HPDE6-E6E7 (cell line): ENCODE measurements at regions not wholly inside any gene's neighbourhood (a gene's known extent, or its start where the extent isn't known, plus 50 kb on each side); places are given as distances from the start of the nearest gene placed in this dataset.
"Not testable (repeated sequence)": the region's sequence is repeated elsewhere in the genome, so short reads cannot be mapped to it uniquely, and the experiment has no call there.

ENCODE experiments used
- DNase-seq: peaks from one replicate; pipeline ENCODE4 v3.0.0; 2011; ENCODE audit warnings: missing footprints; ENCODE audit errors: extremely low spot score

DNA sequence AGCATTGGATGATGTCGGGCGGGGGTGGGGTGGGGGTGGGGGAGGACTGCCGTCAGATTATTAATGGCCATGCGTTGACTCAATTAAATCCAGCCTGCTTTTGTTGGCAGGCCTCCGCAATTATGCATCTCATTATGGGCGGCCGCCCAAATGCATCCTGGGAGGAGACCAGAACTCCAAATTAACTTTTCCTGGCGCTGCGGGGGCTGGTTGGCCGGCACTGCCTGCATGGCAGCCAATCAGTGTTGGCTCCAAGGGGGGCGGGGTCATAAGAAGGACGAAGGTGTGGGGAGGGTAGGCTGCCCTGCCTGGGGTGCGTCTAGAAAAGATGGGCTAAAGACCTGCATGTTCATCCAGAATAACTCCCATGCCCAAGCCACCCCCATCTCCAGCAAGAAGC, 83.9 kb upstream of the PAX2 start:
- no peak for DNase-seq

DNA sequence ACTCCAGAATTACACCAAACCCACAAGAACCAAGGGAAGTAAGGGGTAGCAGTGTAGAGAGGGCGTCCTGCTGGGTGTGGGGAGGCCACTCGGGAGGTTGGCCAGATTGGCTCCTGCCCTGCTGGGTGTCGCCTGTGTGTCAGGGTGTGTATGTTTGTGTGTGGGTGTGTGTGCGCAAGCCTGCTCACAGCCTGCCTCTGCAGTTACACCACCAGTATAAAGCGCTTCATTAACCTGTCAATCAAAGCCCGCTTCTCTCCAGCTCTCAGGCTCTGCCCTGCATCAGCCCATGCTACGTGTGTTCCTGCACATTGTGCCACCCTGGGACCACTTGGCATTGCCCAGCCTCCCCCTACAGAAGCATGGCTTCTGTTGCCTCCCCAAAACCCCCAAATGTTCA, 83.3 kb upstream of the PAX2 start:
- DNase-seq, result no peak

DNA sequence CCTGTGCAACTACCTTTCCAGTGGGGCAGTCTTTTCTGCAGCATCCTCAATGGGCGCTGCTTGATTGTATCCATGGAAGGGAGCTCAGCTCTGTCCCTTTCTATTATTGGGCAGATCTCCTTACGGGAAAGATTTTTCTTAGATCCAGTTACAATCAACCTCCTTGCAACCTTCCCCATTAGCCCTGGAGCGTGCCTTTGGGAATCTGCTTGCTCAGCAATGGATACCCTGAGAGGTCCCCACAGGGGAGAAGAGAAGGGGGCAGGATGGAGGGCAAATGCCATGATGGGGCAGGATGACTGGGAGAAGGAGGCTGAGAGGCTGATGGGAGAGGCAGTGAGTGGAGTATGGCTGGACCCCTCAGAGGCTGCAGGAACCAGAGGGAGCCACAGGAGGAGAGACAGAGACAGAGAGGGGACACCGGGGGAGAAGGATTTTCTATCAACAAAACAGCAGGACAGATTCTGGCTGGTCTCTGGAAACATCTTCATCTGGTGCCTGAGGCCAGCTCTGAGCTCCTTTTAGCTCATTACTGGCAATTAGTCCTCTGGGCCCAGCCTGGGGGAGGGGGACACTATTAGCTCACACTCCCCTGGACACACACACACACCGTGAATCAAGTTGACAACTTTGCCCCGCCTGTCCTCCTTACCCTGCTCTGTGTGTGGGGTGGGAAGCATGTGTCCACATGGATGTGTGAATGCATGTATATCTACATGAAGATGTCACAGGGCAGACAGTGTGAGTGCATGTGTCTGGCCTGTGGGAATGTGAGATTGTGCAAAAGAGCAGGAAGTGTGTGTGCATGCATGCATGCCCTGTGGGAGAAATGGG, 80.8 kb upstream of the PAX2 start:
- no peak for DNase-seq

GRCh38 chr10:100666634-100667033, 78.7 kb upstream of the PAX2 start:
- not testable (repeated sequence) for DNase-seq

DNA sequence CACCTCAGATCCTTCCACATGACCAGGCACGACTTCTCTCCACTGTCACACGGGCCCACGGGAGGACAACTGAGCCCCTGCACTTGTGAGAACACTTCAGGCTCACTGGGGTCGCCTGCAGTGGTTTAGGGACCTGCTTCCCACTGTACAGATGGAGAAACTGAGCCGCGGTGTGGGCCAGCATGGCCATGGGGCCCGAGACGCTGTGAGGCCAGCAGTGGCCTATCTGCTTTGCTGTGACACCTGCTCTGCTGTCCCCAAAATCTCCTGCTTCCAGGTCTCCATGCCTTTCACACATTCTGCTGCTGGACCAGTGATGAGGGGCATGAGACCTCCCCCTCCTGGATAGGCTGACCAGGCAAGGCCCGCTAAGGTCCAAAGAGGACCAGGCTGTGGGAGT, 75.8 kb upstream of the PAX2 start:
- no peak for DNase-seq

- DNase-seq, result no peak
Measured at GRCh38 chr10:100670368-100670767, 75.0 kb upstream of the PAX2 start.

GRCh38 chr10:100670828-100671479, 74.4 kb upstream of the PAX2 start:
- no peak for DNase-seq

DNA sequence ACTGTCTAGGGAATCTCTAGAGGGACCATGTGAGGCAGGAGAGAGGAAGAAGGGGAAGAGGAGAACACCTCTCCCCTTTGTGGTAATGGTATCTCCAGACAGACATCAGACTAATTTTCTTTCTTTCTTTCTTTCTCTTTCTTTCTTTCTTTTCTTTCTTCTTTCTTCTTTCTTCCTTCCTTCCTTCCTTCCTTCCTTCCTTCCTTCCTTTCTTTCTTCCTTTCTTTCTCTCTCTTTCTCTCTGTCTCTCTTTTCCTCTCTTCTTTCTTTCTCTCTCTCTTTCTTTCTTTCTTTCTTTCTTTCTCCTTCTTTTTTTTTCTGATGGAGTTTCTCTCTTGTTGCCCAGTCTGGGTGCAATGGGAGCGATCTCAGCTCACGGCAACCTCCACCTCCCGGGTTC, 73.2 kb upstream of the PAX2 start:
- DNase-seq, result no peak

DNA sequence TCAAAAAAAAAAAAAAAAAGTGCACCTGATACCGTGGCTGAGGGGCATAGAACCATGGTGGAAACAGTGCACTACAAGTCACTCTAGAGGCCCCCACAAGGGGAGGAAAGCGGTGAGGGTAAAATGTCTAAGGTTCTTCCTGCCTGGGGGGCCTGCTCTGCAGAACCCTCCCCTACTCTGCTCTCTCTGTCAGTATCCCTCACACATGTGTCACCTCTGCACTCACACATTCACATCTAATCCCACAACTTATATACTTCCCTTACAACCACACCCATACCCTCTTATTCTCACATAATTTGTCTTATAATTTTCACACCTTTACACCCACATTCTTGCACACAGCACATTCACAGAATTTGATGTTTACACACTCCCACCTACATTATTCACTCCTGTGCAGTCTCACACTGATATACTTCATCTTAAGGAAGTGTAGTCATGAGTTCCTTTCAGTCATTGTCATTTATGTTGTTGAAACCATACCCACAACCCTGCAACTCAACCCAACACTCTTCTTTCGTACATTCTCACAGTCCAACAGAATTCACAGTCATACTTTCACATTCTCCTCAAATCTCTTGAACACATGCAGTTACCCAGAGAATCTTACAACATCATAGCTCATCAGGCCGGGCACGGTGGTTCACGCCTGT, 68.0 kb upstream of the PAX2 start:
- DNase-seq, result no peak

DNA sequence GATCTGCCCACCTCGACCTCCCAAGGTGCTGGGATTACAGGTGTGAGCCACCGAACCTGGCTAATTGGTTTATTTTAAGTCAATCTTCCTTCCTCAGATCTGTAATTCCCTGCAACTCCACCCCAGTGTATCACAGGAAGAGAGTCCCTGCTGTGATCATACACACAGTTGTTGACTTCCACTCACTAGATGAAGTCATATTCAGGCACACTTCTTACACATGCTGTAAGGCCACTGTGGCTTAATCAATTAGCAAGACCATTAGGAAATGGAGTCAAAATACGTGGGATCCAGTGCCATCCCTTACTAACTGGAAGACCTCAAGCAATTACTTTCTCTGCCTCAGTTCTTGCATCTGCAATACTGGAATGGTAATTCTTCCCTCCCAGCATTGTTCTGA, 66.1 kb upstream of the PAX2 start:
- no peak for DNase-seq

GRCh38 chr10:100683004-100683403, 62.4 kb upstream of the PAX2 start:
- DNase-seq, result no peak

GRCh38 chr10:100683545-100684300, 61.7 kb upstream of the PAX2 start:
- DNase-seq, result no peak

DNA sequence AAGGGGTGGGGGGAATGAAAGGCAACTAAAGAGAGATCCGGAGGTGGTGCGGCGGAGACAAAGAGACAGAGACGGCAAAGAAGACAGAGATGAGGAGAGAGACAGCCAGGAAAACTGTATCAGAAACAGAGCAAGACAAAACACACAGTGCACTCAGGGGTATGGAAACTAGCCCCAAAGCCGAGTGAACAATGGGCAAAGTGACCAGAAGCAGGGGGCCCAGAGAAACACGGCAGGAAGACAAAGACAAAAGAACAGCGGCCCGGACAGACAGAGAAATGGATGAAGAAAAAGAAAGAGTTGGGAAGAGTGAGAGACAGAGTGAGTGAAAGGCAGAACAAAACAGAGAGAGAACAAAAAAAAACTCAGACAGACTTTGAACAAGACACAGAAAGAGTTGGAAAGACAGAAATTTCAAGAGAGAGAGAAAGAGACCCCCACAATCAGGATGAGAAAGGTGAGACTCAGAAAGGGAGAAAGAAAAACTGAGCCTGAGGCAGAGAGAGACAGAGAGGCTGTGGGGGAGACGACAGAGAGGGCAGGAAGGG, 60.6 kb upstream of the PAX2 start:
- DNase-seq, result no peak

DNA sequence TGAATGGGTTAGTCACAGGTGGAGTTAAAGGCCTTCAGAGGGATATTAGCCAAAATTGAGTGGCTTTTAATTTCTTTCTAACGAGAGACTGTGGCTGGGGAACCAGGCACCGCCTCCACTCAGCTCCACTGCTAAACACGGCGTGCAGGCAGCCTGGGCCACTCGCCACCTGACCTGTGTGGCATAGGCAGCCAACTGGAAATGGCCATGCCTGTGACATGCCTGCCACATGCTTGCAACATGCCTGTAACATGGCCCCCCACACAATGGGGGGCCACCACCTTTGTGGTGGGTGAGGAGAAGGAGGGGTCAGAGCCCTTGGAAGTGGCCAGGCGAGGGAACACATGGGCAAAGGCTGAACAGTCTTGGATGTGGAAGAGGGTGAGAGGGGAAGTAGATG, 60.1 kb upstream of the PAX2 start:
- no peak for DNase-seq

- no peak for DNase-seq
Measured at GRCh38 chr10:100687143-100688003, 58.0 kb upstream of the PAX2 start.

- DNase-seq, result no peak
Measured at GRCh38 chr10:100688201-100688600, 57.2 kb upstream of the PAX2 start.

- no peak for DNase-seq
Measured at GRCh38 chr10:100693821-100694220, 51.6 kb upstream of the PAX2 start.
